Gastrocnemius medialis (tissue), 4 donors: ENCODE measurements at regions not wholly inside any gene's neighbourhood (a gene's known extent, or its start where the extent isn't known, plus 50 kb on each side); places are given as distances from the start of the nearest gene placed in this dataset.

ENCODE experiments used
- POLR2A ChIP-seq, 2 donors: fragments of 450-650 bp; IDR thresholded peaks; one replicate each; pipeline ENCODE4 v1.6.1; 2017; ENCODE audit warnings: antibody characterized with exemption in 2 of 2, mild to moderate bottlenecking in 2 of 2, moderate library complexity in 2 of 2
- TF ChIP-seq, protein P1 (sequence below), 5 experiments: fragments of 450-650 bp in 3 of 5; fragments of 200-600 bp in 2 of 5; sonication (generic) in 2 of 5; IDR thresholded peaks in 4 of 5; conservative IDR thresholded peaks in 1 of 5; 1 replicate in 4 of 5; 2 replicates in 1 of 5; pipeline ENCODE4 v1.5.1; 2016 to 2019; ENCODE audit warnings: antibody characterized with exemption in 5 of 5, mild to moderate bottlenecking in 3 of 5, moderate library complexity in 3 of 5

DNA sequence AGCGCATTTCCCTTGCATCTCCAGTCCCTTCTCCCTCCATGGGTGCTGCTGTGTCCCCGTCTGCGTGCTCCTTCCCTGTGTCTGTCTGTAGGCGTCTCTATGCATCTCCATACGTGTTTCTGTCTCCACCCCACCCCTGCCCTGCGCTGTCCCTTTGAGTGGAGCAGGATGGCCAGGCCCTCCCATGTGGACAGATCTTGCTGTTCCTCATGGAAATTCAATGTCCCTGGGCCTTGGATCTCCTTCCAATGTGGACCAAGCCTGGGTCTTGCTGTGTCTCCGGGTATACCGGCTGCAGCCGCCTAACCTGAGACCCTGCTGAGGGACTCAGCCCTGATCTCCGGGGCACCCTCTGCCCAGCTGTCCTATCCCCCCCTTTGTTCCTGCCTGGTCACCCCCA lies 172.7 kb downstream of the BMP7 start:
- TF ChIP-seq, protein P1, sequence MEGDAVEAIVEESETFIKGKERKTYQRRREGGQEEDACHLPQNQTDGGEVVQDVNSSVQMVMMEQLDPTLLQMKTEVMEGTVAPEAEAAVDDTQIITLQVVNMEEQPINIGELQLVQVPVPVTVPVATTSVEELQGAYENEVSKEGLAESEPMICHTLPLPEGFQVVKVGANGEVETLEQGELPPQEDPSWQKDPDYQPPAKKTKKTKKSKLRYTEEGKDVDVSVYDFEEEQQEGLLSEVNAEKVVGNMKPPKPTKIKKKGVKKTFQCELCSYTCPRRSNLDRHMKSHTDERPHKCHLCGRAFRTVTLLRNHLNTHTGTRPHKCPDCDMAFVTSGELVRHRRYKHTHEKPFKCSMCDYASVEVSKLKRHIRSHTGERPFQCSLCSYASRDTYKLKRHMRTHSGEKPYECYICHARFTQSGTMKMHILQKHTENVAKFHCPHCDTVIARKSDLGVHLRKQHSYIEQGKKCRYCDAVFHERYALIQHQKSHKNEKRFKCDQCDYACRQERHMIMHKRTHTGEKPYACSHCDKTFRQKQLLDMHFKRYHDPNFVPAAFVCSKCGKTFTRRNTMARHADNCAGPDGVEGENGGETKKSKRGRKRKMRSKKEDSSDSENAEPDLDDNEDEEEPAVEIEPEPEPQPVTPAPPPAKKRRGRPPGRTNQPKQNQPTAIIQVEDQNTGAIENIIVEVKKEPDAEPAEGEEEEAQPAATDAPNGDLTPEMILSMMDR (IDR thresholded peaks at IDR 0.05 in 4 of 5, conservative IDR thresholded peaks at IDR 0.05 in 1 of 5): no peak
- no peak for TF ChIP-seq POLR2A (IDR thresholded peaks at IDR 0.05)
